HG03460 (cell line): ENCODE measurements at regions not wholly inside any gene's neighbourhood (a gene's known extent, or its start where the extent isn't known, plus 50 kb on each side); places are given as distances from the start of the nearest gene placed in this dataset.
"Not testable (repeated sequence)": the region's sequence is repeated elsewhere in the genome, so short reads cannot be mapped to it uniquely, and the experiment has no call there.

ENCODE experiments used
- ATAC-seq: cut with Tn5 transposase; IDR thresholded peaks from one replicate; pipeline ENCODE4 v1.9.1; 2021; ENCODE audit not compliant: unreplicated experiment

DNA sequence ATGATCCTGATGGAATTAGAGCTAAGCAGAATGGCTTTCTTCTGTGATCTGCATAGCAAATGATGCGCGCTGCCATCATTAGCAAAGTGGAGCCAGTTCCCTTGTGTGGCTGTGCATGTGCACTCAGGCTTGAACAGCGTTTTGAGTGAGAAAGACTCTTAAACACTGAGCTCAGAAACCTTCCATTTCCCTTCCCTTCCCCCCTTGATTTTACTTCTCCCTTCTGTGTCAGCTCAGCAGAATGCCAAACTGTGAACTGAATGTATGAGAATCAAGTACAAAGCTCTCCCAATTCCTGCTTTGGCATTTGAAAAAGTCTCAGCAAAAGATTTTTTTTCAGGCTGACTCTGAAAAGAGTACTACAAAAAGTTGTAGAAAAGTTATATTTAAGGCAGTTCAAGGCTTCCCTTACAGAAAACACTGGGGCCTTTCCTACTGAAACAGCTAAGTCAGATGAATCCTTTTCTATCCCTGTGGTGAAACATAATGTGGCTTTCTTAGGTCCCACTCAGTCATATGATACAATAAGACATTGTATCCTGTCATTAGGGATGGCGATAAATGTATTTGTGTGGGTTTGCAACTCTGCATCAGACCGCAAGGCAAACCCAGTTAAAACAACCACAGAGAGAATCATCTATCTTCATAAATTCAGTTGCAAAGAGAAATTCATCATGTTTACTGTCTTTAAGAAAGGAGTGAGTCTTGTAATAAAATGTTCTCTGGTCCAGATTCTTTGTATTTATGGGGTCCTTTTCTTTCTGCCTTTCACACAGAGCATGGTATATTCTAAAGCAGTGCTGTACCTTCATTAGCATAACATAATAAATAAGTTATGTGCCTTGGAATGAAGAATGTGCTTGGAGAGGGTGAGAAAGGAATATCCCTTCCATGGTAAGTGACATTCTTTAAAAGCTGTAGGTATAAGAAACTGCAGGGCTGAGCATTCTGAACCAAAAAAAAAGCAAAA is 222.6 kb downstream of the CAAP1 start:
- no peak for ATAC-seq

DNA sequence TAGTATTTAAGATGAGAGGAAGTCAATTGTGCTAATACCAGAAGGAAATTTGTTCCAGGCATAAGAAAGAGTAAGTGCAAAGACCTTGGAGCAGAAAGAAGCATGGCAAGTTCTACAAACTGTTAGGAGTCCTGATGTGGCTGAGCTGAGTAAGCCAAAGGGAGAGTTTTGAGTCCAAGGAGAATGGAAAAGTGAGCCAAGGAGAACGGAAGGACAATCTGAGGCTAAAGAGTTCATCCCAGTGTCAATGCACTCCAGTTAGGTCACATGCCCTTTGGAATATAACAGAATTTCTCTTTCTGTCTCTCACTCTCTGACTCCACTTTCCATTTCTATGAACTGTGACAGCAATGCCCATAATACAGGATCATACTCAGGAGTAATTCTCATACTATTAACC is 224.7 kb downstream of the CAAP1 start:
- ATAC-seq = no peak

DNA sequence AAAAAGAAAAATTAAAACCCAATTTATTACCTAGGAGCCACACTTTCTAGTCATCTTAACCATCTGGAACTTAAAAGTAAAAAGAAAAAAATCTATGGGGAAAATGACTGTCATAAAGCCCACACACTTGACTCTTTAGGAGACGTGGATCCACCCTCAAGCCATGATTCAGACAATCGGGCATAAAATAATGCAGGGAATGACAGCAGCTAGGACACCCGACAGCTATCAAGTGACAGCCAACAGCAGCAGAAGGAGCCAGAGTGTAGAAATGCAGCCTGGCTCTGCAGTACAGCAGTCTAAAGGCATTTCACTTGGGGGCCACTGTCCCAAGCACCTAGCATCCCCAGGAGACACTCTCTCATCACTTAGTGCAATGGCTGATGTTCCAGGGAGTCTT is 226.9 kb downstream of the CAAP1 start:
- no peak for ATAC-seq

DNA sequence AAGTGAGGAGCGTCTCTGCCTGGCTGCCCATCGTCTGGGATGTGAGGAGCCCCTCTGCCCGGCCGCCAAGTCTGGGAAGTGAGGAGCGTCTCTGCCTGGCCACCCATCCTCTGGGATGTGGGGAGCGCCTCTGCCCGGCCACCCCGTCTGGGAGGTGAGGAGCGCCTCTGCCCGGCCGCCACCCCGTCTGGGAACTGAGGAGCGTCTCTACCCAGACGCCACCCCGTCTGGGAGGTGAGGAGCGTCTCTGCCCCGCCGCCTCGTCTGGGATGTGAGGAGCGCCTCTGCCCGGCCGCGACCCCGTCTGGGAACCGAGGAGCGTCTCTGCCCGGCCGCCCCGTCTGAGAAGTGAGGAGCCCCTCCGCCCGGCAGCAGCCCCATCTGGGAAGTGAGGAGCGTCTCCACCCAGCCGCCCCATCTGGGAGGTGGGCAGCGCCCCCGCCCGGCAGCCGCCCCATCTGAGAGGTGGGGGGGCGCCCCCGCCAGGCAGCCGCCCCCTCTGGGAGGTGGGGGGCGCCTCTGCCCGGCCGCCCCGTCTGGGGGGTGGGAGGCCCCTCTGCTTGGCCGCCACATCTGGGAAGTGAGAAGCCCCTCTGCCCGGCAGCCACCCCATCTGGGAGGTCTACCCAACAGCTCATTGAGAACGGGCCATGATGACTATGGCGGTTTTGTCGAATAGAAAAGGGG is 228.4 kb downstream of the CAAP1 start:
- ATAC-seq = not testable (repeated sequence)

DNA sequence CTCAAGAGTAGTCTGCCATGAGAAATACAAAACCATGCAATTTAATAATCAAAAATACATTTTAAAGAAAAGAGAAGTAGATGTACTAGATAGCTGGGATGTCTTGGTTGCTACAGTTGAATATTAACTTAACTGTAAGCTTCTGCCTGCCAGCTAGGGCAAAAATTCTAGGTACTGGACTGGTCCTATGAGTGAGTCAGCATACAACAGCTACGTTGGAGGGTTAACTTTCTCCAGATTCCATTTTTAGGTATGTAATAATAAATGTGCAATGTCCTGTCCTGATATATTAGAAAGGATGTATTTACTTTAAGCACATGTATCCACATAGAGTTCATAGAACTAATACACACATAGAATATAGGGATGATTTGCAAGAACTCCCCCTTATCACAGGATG is 230.1 kb downstream of the CAAP1 start:
- no peak for ATAC-seq

DNA sequence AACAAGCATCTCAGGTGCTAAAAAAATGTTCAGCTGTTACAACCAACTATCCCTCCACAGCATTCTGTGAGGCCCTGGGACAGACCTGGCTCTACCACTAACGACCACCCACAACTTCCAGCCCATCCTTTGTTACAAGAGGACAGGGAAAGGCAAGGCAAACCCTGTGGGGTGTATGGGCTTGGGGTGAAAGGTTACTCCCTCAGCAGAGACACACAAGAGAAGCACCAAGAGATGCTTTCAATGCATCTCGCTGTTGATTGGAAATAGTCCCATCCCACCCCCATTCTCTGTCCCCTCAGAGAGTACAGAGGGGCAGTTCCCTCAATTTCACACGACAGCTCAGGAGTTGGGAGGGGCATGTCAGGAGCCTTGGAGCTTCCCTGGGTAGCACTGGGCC is 234.1 kb downstream of the CAAP1 start:
- ATAC-seq = no peak

DNA sequence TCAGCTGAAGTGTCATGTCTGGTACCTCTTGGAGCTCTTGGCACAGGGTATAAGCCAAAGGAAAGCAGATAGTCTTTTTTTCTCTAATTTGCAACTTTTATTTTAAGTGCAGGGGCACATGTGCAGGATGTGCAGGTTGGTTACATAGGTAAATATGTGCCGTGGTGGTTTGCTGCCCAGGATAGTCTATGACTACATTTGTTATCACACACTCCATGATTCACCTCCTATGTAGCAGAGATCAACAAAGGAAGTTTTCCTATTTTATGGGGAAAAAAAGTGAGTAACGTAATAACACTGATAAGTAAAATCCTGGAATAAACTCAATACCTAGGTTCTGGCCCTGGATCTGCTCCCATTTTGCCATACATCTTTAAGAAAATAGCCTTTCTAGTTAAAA is 234.6 kb downstream of the CAAP1 start:
- no peak for ATAC-seq

DNA sequence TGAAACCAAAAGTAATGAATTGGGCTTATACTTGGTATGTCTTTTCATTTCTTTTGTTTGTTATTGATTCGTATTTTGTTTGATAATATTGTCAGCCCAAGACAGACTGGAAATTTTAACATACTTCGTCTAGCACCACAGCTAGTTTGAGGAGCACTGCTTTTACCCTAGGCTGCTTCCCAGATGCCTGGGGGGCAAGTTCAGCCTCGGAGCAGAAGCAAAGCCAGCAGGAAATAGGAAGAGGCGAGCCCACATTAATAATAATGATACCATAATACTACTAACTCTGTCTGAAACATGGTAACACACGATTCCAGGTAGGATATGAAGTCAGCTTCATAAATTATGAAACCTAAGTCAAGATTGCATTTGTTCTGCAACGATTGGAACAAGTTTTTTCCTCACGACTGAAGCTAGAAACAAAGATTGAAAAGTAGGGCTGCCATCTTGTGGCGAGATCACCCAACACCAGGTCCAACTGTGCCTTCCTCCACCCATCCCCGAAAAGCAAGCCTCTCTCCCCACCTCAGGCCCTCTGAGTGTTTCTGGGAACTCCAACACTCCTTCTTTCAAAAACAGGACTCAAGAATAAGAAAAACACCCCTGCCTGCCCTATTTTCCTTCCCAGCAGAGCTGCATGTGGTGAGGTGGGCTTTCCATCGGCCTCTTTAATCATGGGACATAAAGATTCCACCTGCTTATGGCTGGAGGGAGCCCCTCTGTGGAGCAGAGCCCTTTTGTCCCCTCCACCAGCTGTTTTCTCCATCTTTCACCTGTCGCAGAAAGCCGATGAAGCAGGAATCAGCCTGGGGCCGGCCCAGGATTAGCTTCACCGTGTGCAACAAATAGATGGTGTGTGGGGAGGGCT is 236.4 kb downstream of the CAAP1 start:
- ATAC-seq = no peak

DNA sequence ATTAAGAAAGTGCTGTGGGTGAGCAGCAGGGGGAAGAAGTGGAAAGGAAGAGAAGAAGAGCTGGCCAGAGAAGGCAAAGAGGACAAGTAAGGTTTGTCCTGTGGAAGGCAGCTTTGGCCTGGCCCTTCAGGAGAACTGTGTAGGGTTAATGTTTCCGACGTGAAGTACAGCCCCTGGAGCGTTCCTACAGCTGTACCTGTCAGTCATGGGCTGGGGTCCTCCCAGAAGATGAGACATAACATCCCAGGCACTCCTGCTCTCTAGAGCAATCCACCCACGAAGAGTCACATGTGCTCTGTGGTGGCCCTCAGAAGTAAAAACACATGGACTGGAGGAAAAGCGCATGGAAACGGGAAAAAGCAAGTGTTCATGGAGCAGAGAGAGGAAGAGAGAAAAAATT is 237.4 kb downstream of the CAAP1 start:
- no peak for ATAC-seq

DNA sequence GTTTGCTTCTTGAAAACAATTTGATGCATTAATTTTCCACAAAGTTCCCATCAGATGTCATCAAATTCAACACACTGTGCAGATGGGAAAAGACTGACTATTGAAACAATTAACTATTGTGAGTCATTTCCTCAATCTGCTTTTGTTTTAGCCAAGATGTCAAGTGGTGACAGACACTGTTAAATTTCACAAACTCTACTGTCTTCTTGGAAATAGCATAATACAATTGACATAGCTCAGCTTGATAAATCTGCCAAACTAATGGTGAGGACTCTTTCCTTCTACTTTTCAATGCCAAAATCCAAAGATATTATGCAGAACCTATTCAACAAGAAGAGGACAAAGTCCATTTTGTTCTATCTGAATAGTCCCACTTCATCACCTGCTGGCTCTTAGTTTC is 242.3 kb downstream of the CAAP1 start:
- ATAC-seq = no peak

DNA sequence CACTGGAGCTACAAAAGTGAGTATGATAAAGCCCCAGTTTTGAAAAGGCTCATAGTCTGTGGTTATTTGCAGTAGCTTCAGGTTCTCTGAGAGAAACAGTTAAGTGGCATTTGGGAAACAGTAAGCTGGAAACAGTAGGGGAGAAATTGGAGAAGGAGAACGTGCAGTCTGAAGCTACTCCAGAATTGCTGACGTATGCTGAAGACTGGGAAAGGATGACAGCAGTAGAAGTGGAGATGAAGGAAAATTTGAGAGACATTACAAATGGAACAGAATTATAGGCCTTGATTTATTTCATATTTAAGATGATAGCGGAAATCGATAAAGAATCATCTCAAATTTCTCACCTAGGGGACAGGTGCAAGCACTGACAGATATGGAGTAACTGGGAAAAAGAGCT is 248.8 kb downstream of the CAAP1 start:
- no peak for ATAC-seq

DNA sequence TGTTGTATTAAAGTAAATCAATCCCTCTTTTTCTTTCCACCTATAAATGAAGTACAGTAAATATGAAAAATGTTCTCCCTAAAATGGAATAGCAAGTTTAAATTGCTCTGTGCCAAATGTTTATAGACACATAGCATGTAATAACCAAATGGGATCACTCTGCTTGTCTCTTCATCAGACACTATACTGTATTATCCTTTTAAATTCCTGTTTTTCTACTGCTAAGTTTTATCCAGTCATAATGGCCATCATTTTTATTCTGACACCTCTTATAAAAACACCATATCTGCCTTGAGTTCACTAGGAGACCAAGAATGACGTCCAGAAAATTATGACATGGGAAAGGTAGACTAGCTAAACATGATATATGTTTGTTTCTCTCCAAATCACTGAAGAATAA is 252.8 kb downstream of the CAAP1 start:
- ATAC-seq = no peak

DNA sequence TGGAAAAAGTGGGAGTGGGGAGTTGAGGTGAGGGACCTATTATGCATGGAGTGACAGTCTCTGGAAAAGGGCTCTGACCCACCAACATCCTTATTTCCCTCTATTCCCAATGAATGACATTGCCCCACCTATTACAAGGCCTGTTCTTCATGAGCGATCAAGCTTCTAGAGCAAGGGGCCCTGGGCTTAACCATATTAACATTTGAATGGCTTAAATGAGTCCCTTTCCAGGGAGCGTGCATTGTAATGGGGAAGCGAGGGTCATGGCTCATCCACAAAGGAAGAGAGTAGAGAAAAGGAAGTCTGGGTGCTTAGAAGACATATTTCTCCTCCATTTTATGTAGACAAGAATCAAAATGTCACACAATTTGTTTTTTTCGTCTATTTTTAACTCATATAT is 255.5 kb downstream of the CAAP1 start:
- no peak for ATAC-seq

DNA sequence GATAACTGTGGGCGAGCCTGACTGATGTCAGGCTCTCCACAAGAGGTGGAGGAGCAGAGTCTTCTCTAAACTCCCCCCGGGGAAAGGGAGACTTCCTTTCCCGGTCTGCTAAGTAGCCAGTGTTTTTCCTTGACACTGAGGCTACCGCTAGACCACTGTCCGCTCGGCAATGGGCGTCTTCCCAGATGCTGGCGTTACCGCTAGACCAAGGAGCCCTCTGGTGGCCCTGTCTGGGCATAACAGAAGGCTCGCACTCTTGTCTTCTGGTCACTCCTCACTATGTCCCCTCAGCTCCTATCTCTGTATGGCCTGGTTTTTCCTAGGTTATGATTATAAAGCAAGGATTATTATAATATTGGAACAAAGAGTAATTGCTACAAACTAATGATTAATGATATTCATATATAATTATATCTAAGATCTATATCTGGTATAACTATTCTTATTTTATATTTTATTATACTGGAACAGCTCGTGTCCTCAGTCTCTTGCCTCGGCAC is 278.7 kb downstream of the CAAP1 start:
- not testable (repeated sequence) for ATAC-seq

DNA sequence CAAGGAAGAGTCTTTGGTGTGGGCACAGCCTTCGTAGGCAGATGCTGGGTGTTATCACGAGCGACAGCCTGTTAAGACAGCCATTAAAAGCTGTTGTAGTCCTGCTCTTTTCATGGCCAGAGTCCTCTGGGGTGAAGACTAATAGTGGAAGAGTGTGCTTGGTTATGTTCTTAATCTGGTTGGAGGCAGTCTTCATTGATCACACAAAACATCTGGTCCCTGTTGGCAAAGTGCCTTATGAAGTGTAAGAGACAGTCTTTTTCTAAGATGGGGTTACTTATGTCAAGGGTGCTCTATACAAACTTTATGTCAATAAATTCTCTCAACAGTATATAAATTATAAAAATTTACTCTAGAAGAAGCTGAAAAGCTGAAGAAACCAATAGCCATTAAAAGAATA is 280.4 kb downstream of the CAAP1 start:
- ATAC-seq = no peak

DNA sequence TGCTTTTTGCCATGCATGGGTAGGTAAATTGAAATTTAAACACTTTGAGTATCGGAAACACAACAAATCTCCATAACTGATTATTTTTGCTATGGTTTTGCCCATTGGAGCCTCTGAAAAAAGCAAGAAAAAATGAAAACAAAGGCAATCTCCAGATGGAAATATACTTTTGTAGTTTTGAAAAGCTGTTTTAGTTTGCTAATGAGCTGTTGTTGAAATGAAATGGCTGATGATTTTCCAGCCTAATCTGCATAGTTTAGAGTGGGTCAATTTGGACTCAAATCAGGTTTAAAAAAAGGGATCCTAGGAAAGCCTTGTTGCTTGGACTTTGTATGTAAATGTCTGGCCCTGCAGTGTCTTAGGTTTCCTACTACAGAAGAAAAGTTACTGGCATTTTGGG is 285.8 kb downstream of the CAAP1 start:
- ATAC-seq = no peak

DNA sequence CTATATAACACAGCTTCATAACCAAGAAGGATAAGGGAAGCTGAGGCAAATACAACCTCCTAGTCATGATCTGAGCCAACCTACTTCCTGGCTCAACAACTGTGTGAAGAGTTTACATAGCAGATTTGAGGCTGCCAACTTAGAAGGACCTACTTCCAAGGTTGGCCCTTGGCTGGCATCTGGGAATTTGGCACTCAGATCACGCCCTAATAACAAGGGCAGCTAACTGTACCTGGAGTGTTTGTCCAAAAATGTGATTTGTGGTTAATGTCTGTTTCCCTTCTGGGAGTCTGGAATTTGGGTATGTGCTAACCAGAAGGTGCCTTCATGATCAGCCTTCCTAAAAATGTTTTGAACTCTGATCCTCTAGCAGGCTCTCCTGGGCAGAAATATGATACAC is 287.2 kb downstream of the CAAP1 start:
- ATAC-seq = no peak

DNA sequence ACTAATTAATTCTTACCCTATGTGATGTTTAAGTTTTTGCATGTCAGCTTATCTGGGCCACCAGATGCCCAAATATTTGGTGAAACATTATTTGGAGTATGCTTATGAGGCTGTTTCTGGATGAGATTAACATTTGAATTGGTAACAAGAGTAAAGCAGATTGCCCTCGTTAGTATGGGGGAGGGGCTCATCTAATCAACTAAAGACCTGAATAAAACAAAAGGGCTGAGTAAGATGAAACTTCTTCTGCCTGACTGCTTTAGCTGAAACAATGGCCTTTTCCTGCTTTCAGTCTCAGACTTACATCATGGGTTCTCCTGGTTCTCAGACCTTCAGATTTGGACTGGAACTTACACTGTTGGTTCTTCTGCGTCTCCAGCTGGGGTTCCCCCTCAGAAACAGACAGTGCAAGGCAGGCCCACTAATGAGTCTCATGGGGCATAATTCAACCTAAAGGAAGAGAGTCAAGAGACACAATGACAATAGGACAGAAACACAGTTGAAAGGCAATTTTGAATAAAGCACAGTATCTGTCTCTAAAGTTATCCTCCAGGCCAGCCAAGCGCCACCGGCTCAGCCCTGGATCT is 288.4 kb downstream of the CAAP1 start:
- ATAC-seq = no peak

DNA sequence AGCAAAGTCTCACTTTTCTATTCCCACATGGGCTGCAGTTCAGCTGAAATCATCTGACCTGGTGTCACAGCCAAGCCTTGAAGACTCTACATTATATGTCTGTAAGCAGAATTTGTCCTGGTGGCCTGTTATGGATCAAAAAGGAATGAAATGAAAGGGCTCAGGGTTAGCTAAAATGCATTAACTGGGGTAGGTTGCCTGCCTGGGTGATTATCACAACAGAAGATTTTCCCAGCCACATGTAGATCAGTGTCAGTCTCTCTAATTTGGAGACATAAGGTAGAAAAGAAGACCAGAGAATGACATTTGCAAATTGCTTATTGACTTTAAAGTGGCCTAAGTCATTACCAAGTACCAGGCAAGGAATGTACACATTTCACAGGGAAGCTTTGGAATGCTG is 289.0 kb downstream of the CAAP1 start:
- no peak for ATAC-seq

DNA sequence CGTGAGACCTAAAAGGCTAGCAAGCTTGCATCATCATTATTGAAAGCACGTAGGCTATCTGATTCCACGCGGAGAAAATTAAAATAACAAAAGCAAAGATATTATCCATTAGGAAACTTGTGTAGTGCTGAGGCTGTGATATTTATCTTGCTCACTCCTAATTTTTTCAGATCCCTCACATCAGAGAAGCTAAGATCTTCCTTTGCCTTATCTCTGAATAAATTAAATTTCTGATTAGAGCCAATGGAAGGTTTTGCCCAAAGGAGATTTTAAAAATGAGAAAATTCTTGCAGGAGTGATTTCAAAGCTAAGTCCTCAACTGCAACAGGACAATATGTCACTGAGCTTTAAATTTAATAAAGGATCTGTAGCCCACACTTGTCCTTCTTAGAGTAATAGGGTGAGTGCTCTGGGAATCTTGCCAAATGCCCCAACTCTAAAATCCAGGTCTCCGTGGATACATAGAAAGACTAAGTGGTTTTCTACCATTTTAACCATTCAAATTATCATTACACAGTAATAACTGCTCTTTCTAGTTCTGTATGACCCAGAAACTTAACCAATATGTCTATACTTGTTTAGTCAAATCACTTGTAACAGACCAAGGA is 295.0 kb downstream of the CAAP1 start:
- ATAC-seq = no peak
